Endothelial cell of umbilical vein (primary cell): ENCODE measurements at regions not wholly inside any gene's neighbourhood (a gene's known extent, or its start where the extent isn't known, plus 50 kb on each side); places are given as distances from the start of the nearest gene placed in this dataset.

Experiments used
- EZH2 ChIP-seq: IDR thresholded peaks from 2 replicates; pipeline ENCODE4 v1.6.1; 2012; ENCODE audit warnings: borderline replicate concordance, low read depth, mild to moderate bottlenecking, moderate library complexity, low read length, inconsistent platforms; ENCODE audit not compliant: severe bottlenecking
- JUN ChIP-seq: IDR thresholded peaks from 2 replicates; pipeline ENCODE4 v1.6.1; 2011; ENCODE audit warnings: borderline replicate concordance, low read depth; ENCODE audit not compliant: insufficient read length, insufficient read depth
- MYC ChIP-seq: IDR thresholded peaks from one replicate; pipeline ENCODE4 v1.6.1; 2011; ENCODE audit warnings: mild to moderate bottlenecking, low read depth, low read length
- POLR2A ChIP-seq: IDR thresholded peaks from 2 replicates; pipeline ENCODE4 v1.6.1; 2012; ENCODE audit warnings: low read depth, mild to moderate bottlenecking, control low read depth, low read length
- POLR2AphosphoS5 ChIP-seq: IDR thresholded peaks from 2 replicates; pipeline ENCODE4 v1.6.1; 2012; ENCODE audit warnings: low read depth, mild to moderate bottlenecking, control low read depth, low read length, moderate library complexity; ENCODE audit not compliant: insufficient read depth
- TF ChIP-seq, protein P1 (sequence below), 2 donors: IDR thresholded peaks; 1 replicate in 1 of 2; 2 replicates in 1 of 2; pipeline ENCODE4 v1.5.1; 2011; ENCODE audit warnings: low read length in 2 of 2, mild to moderate bottlenecking in 2 of 2, moderate library complexity in 2 of 2, control low read depth in 1 of 2, inconsistent platforms in 1 of 2, low read depth in 1 of 2; ENCODE audit not compliant: insufficient read depth in 1 of 2; ENCODE audit errors: extremely low read depth in 1 of 2
- TF ChIP-seq, protein P2 (sequence below): IDR thresholded peaks from 2 replicates; pipeline ENCODE4 v1.6.1; 2011; ENCODE audit not compliant: insufficient read depth, insufficient read length

DNA sequence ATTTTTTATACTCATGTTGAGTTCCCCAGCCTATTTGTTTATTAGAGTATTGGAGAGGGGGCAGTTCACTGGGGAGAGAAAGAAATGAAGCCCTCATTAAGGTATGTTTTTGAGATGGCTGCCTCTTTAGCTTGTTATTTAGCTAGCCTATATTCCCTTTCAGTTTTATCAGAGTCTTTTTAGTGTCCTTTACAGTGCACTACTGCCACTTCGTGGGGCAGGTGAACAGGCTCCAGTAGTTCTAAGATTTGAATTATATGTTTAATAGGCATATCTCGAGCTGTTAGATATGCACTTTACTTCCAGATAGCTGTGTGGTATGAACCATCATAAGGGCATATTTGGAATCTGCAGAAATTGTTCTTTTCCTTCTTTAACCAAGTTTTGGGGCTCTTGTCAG is 482.2 kb downstream of the KDM5D start:
- TF ChIP-seq, protein P1, sequence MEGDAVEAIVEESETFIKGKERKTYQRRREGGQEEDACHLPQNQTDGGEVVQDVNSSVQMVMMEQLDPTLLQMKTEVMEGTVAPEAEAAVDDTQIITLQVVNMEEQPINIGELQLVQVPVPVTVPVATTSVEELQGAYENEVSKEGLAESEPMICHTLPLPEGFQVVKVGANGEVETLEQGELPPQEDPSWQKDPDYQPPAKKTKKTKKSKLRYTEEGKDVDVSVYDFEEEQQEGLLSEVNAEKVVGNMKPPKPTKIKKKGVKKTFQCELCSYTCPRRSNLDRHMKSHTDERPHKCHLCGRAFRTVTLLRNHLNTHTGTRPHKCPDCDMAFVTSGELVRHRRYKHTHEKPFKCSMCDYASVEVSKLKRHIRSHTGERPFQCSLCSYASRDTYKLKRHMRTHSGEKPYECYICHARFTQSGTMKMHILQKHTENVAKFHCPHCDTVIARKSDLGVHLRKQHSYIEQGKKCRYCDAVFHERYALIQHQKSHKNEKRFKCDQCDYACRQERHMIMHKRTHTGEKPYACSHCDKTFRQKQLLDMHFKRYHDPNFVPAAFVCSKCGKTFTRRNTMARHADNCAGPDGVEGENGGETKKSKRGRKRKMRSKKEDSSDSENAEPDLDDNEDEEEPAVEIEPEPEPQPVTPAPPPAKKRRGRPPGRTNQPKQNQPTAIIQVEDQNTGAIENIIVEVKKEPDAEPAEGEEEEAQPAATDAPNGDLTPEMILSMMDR (IDR thresholded peaks at IDR 0.05; ENCODE audit: extremely low read depth in 1 of 2, insufficient read depth in 1 of 2, low read depth in 1 of 2, low read length in 2 of 2): no peak
- TF ChIP-seq, protein P2, sequence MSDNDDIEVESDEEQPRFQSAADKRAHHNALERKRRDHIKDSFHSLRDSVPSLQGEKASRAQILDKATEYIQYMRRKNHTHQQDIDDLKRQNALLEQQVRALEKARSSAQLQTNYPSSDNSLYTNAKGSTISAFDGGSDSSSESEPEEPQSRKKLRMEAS: no peak
- TF ChIP-seq POLR2AphosphoS5 (no peak), POLR2A (no peak), EZH2 (no peak), JUN (no peak), MYC (no peak)
